IPS DF 6.9 (cell line): ENCODE measurements at regions not wholly inside any gene's neighbourhood (a gene's known extent, or its start where the extent isn't known, plus 50 kb on each side); places are given as distances from the start of the nearest gene placed in this dataset.

Experiments used
- DNase-seq: peaks from one replicate; pipeline ENCODE4 v3.0.0-alpha.2; 2013; ENCODE audit warnings: low read depth, low spot score
- H3K27ac ChIP-seq: one replicate; pipeline ENCODE4 v1.5.1; 2013; ENCODE audit warnings: low read length, control low read depth
- H3K27me3 ChIP-seq: 2 replicates; pipeline ENCODE4 v1.6.1; 2013; ENCODE audit warnings: mild to moderate bottlenecking, low read length; ENCODE audit not compliant: control insufficient read depth, insufficient read depth
- H3K36me3 ChIP-seq: 2 replicates; pipeline ENCODE4 v1.6.1; 2013; ENCODE audit warnings: low read length; ENCODE audit not compliant: control insufficient read depth, insufficient read depth
- H3K4me1 ChIP-seq: 2 replicates; pipeline ENCODE4 v1.6.1; 2013; ENCODE audit warnings: low read length; ENCODE audit not compliant: control insufficient read depth, insufficient read depth
- H3K4me3 ChIP-seq: 2 replicates; pipeline ENCODE4 v1.5.1; 2013; ENCODE audit warnings: mild to moderate bottlenecking, low read length
- H3K9me3 ChIP-seq: 2 replicates; pipeline ENCODE4 v1.6.1; 2013; ENCODE audit warnings: low read length, inconsistent platforms; ENCODE audit not compliant: control insufficient read depth, insufficient read depth
- WGBS: extraction: QIAGEN DNeasy Blood & Tissue Kit; methylation state at CpG from one replicate; pipeline ENCODE4 v1.1.7; 2013; ENCODE audit warnings: mixed read lengths, missing lambda C conversion rate; ENCODE audit not compliant: insufficient read length, insufficient coverage; 5-methylcytosine and 5-hydroxymethylcytosine counted together

DNA sequence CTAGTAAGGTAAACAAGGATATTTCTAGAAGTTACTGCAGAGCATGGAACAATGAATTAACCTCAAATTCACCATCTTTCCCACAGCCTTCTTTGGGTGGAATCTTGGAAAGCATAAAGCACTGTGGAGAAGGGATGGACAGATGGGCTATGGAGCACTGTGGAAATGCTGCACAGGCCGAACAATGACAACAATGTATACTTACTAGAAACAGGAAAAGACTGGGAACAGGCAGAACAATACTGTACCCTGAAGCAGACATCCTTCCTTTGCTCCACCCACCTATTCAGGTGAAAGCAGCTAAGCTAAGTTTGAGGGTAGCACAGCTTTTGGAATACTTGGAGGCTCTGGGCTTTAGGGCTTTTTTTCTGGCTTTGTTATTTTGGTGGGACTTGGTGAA, 250.6 kb upstream of the KLF8 start:
- DNase-seq: no peak
- no peaks in the 10 kb centered on the region for H3K36me3 ChIP-seq
- no CpG with 5 or more reads among the region's 1 CpG for WGBS
- no peaks in the 10 kb centered on the region for H3K4me1 ChIP-seq
- no peaks in the 10 kb centered on the region for H3K9me3 ChIP-seq
- no peak overlapping the region for H3K4me3 ChIP-seq
- no peaks in the 10 kb centered on the region for H3K27me3 ChIP-seq
- H3K27ac ChIP-seq: no peak overlapping the region

DNA sequence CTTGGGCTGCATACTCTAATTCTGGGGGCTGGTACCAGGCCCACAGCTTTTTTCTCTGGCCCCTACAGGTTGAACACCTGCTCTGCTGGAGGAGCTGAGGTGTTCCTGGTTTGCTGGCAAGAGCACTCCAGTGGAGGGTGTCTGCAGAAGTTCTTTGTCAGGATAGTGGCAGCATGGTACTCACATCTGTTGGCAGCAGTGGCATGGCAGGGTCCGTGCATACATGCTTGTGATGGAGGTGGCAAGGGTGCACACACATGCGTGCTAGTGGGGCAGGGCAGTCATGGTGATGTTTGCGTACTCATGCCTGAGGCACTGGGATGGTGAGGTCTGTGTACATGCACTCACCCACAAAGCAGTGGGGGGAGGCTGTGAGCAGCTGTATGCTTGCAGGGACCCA, 235.5 kb upstream of the KLF8 start:
- Histone ChIP-seq H3K4me1 (peaks cover 1% of the 10 kb centered on the region; the same call in 1 of the 2 replicates), H3K27me3 (no peaks in the 10 kb centered on the region), H3K4me3 (no peak overlapping the region), H3K27ac (no peak overlapping the region), H3K9me3 (no peaks in the 10 kb centered on the region), H3K36me3 (no peaks in the 10 kb centered on the region)
- DNase-seq: no peak
- no CpG with 5 or more reads among the region's 3 CpGs for WGBS

DNA sequence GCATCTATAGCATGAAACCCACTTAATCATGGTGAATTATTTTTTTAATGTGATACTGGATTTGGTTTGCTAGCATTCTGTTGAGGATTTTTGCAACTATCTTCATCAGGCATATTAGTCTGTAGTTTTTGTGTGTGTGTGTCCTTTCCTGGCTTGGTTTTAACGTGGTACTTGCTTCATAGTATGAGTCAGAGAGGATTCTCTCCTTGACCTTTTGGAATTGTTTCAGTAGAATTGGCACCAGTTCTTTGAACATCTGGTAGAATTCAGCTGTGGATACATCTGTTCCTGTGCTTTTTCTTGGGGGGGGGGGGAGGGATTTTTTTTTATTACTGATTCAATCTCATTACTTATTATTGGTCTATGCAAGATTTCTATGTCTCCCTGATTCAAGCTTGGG, 232.0 kb upstream of the KLF8 start:
- Histone ChIP-seq H3K36me3 (no peaks in the 10 kb centered on the region), H3K27ac (no peak overlapping the region), H3K4me1 (peaks cover 1% of the 10 kb centered on the region; the same call in 1 of the 2 replicates), H3K4me3 (no peak overlapping the region), H3K27me3 (no peaks in the 10 kb centered on the region), H3K9me3 (no peaks in the 10 kb centered on the region)
- WGBS: no CpG with 5 or more reads among the region's 1 CpG
- DNase-seq: no peak

DNA sequence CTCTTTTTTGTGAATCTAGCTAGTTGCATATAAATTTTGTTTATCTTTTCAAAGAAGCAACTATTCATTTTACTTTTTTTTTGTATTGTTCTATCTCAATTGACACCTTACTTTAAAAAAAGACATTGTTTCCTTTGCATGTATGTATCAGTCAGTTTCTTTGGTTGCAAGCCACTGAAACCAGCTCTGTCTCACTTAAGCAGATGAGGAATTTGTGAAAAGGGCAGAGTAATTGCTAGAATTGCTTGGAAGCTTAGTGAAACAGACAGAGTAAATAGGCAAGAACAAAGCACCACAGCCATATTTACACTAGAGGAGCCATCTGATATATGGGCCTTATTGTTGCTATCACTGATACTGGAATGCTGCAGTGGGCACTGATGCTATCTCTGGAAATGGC, 231.4 kb upstream of the KLF8 start:
- H3K27ac ChIP-seq: no peak overlapping the region
- DNase-seq: no peak
- peaks cover 1% of the 10 kb centered on the region; the same call in 1 of the 2 replicates for H3K4me1 ChIP-seq
- H3K9me3 ChIP-seq: no peaks in the 10 kb centered on the region
- H3K4me3 ChIP-seq: no peak overlapping the region
- no peaks in the 10 kb centered on the region for H3K36me3 ChIP-seq
- H3K27me3 ChIP-seq: no peaks in the 10 kb centered on the region

DNA sequence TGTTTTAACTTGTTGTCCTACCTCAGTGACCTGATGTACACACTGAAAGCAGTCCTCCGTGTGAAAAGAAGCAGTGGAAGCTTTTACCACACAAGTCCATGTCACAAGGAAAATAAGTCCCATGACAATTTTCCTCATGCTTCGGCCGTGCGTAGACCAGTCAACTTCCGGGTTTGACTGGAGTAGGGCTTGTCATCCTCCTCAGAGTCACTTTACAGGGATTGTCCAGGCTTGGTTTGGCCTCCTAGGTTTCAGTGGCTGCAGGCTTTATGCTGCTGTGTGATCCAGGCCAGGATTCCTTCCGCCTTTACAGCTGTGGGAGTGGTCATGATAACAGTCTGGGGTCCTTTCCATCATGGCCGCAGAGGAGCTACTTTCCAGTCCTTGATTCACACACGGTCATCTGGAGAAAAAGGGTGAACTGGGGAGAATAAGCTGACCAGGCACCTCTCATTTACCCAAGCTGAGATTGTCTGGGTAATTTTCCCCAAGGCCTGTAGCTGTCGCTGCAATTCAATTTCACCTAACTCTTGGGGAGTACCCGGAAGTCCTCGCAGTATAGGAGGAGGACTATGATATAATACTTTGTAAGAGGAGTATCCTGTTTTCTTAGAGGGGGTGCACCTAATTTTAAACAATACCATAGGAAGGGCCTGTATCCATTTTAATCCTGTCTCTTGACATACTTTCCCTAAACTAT, 206.1 kb upstream of the KLF8 start:
- Histone ChIP-seq H3K4me3 (no peak overlapping the region), H3K9me3 (no peaks in the 10 kb centered on the region), H3K27me3 (no peaks in the 10 kb centered on the region), H3K27ac (no peak overlapping the region), H3K36me3 (no peaks in the 10 kb centered on the region), H3K4me1 (no peaks in the 10 kb centered on the region)
- no CpG with 5 or more reads among the region's 11 CpGs for WGBS
- no peak for DNase-seq

DNA sequence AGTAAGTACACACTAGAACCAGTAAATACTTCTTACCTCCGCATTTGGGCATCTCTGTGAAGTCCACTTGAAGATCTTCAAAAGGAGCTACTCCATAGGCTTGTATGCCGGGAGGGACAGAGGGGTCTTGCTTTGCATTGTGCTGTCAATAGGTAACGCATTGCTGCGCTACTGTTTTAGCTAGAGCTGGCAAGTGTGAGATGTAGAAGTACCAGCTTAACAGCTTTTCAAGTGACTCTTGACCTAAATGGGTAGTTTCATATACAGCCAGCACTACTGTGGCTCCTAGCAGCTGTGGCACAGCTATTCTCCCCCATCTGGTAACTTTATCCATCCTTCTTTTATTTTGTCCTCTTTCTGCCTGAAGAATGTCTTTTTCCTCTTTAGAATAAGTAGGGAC, 205.3 kb upstream of the KLF8 start:
- H3K9me3 ChIP-seq: no peaks in the 10 kb centered on the region
- no peak for DNase-seq
- no peaks in the 10 kb centered on the region for H3K27me3 ChIP-seq
- H3K4me3 ChIP-seq: no peak overlapping the region
- no peaks in the 10 kb centered on the region for H3K36me3 ChIP-seq
- WGBS: no CpG with 5 or more reads among the region's 4 CpGs
- H3K4me1 ChIP-seq: no peaks in the 10 kb centered on the region
- H3K27ac ChIP-seq: no peak overlapping the region

DNA sequence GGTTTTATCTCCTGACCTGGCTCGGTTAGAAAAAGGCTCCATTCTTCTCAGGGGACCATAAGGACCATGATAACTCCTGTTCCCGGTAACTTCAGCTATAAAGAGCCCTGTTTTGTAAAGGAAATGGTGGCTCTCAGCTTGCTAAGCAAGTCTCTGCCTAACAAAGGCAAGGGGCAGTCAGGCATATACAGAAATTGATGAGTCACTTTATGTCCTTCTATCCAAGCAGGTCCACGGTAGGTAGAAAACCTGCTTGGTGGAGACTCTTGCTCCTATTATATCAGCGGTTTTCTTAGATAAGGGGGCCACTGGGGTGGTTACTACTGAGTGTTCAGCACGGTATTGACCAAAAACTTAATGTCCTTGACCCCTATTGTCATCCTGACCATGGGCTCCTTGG, 203.0 kb upstream of the KLF8 start:
- no peaks in the 10 kb centered on the region for H3K9me3 ChIP-seq
- no peaks in the 10 kb centered on the region for H3K36me3 ChIP-seq
- no peak overlapping the region for H3K27ac ChIP-seq
- no peaks in the 10 kb centered on the region for H3K27me3 ChIP-seq
- DNase-seq: no peak
- H3K4me1 ChIP-seq: no peaks in the 10 kb centered on the region
- H3K4me3 ChIP-seq: no peak overlapping the region
- WGBS: no CpG with 5 or more reads among the region's 5 CpGs

DNA sequence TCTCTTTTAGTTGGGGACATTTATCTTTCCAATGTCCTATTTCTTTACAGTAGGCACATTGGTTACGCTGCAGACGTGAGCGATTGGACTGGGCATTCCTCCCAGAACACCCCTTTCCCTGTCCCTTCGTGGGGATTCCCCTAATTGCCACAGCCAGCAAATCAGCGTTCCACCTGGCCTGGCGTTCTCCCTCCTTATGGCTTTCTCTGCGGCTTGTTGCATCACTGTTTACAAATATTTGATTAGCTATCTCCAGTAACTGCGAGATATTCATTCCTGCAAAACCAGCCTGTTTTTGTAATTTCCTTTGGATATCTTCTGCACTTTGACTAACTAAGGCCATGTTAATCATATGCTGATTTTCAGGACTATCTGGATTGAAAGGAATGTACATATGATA, 202.5 kb upstream of the KLF8 start:
- H3K36me3 ChIP-seq: no peaks in the 10 kb centered on the region
- no peak overlapping the region for H3K4me3 ChIP-seq
- H3K27me3 ChIP-seq: no peaks in the 10 kb centered on the region
- WGBS: no CpG with 5 or more reads among the region's 8 CpGs
- DNase-seq: no peak
- no peaks in the 10 kb centered on the region for H3K4me1 ChIP-seq
- H3K9me3 ChIP-seq: no peaks in the 10 kb centered on the region
- no peak overlapping the region for H3K27ac ChIP-seq

DNA sequence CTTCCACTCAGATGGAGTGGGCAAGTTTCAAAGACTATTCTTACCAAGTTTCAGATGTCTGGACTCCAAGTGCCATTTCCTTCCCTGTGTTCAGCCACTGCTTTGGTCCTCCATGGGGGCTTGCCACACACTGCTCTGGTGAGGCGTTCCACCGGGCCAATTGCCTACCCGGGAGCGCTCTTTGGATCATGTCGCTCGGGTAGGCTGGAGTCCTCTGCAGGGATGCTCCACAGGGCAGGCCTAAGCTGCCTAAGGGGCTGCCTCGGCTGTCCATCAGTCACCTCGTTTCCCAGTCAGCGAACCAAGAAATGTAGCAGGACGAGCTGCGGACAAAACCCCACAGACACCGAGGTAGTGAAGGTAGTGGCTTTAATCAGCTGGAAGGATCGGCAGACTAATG, 200.7 kb upstream of the KLF8 start:
- H3K27ac ChIP-seq: no peak overlapping the region
- no peaks in the 10 kb centered on the region for H3K36me3 ChIP-seq
- no peaks in the 10 kb centered on the region for H3K27me3 ChIP-seq
- H3K4me1 ChIP-seq: no peaks in the 10 kb centered on the region
- no peaks in the 10 kb centered on the region for H3K9me3 ChIP-seq
- no peak overlapping the region for H3K4me3 ChIP-seq
- no CpG with 5 or more reads among the region's 13 CpGs for WGBS
- DNase-seq: no peak

DNA sequence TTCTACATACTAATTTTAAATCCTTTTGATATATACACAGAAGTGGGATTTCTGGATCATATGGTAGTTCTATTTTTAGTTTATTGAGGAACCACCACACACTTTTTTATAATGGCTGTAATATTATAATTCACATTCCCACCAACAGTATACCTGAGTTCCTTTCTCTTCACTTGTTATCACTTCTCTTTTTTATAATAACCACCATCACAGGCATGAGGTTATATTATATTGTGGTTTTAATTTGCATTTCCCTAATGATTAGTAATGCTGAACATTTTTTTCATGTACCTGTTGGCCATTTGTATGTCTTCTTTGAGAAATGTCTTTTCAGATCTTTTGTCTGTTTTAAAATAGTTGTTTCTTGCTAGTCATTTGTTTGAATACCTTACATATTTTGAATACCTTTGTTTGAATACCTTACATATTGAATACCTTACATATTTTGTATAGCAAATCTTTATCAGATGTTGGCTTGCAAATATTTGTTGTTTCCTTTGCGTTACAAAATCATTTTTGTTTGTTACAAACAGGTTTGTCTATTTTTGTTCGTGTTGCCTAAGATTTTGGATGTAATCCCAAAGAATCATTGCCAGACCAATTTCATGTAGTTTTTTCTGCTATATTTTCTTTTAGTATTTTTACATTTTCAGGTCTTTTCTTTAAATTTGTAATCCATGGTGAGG, 198.5 kb upstream of the KLF8 start:
- WGBS: no CpG with 5 or more reads among the region's 2 CpGs
- no peak for DNase-seq
- H3K27me3 ChIP-seq: no peaks in the 10 kb centered on the region

More for the DNA sequence above, 198.5 kb upstream of the KLF8 start:
- no peaks in the 10 kb centered on the region for H3K9me3 ChIP-seq
- no peak overlapping the region for H3K4me3 ChIP-seq
- H3K27ac ChIP-seq: no peak overlapping the region
- no peaks in the 10 kb centered on the region for H3K36me3 ChIP-seq
- H3K4me1 ChIP-seq: no peaks in the 10 kb centered on the region
